ENCODE measurements at regions not wholly inside any gene's neighbourhood (a gene's known extent, or its start where the extent isn't known, plus 50 kb on each side); places are given as distances from the start of the nearest gene placed in this dataset.

DNA sequence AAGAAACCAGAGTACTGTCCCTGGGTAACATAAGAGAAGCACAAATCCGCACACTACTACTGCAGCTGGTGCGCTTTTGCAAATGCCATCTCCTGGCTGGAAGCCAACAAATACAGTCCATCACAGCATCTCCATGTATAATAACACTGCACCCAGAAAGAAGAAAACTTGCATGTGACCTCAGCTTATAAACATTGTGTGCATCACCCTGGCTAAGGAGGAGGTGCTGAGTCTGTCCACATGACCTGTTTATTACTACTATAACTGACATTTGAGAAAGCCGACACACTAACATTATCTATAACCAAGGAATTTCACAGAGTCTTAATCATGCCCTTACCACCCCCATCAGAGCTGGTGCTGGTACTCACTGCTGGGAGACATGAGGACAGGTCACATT lies 516.8 kb downstream of the CFAP47 start:
- Histone ChIP-seq H3K4me3 (no peak overlapping the region), H3K27ac (no peak overlapping the region), H3K36me3 (replicated peaks; ENCODE audit: insufficient read depth, low read depth) (no peaks in the 10 kb centered on the region), H2AFZ (no peak overlapping the region), H3K4me1 (ENCODE audit: insufficient read depth) (no peaks in the 10 kb centered on the region), H3K79me2 (no peaks in the 10 kb centered on the region), H3K27me3 (no peaks in the 10 kb centered on the region), H4K20me1 (ENCODE audit: insufficient read depth, poor library complexity, severe bottlenecking) (no peaks in the 10 kb centered on the region), H3K4me2 (no peak overlapping the region), H3K9me3 (ENCODE audit: low read depth) (no peaks in the 10 kb centered on the region), H3K9me2 (replicated peaks; ENCODE audit: insufficient read depth) (no peaks in the 10 kb centered on the region)
- WGBS (ENCODE audit: low lambda C conversion rate, missing lambda C conversion rate): 88% methylated on average over 3 of the region's 3 CpGs
- no peak for DNase-seq (ENCODE audit: low spot score)
- TF ChIP-seq, protein P1, sequence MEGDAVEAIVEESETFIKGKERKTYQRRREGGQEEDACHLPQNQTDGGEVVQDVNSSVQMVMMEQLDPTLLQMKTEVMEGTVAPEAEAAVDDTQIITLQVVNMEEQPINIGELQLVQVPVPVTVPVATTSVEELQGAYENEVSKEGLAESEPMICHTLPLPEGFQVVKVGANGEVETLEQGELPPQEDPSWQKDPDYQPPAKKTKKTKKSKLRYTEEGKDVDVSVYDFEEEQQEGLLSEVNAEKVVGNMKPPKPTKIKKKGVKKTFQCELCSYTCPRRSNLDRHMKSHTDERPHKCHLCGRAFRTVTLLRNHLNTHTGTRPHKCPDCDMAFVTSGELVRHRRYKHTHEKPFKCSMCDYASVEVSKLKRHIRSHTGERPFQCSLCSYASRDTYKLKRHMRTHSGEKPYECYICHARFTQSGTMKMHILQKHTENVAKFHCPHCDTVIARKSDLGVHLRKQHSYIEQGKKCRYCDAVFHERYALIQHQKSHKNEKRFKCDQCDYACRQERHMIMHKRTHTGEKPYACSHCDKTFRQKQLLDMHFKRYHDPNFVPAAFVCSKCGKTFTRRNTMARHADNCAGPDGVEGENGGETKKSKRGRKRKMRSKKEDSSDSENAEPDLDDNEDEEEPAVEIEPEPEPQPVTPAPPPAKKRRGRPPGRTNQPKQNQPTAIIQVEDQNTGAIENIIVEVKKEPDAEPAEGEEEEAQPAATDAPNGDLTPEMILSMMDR (IDR thresholded peaks at IDR 0.05; ENCODE audit: poor library complexity): no peak
- no peak for TF ChIP-seq EZH2 (IDR thresholded peaks at IDR 0.05; ENCODE audit: borderline replicate concordance)
- TF ChIP-seq EZH2phosphoT487 (IDR thresholded peaks at IDR 0.05; ENCODE audit: low read depth, severe bottlenecking, unreplicated experiment): no peak

DNA sequence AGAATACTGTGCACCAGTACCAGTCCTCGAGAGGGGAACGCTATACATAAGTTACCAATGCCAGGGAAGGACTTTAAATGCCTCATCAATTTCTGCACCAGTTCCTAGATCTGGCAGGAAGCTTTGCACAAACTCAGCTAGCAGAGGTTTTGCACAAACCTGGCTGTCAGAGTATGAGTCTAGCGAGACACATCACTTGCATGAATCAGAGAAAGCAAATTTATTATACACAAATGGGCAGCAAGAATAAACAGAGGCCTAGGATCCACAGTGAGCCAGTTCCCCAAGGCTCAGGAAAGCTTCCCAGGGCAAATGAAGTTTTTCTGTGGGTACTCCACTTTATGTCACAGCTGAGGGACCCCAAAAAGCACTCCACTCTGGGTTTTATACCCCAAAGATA lies 523.5 kb downstream of the CFAP47 start:
- no peak overlapping the region for H2AFZ ChIP-seq

DNA sequence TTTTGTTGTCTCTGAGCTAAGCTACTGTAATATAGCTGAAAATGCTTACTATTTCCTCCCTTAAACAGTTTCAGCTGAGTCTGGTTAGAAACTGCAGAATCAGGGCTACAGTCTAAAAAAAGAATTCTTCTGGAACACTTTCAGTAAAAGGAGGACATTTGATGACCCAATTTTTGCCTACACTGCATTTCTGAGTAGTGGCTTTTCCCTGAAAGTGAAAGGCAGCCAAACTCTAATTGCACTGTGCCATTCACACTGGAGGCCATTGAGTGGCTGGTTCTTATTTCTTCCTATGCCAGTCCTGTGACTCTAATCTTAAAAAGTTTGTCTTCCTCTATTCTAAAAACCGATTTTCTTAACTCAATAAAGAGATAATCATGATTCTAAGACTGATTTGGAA lies 526.0 kb downstream of the CFAP47 start:
- DNase-seq (ENCODE audit: low spot score): no peak
- no peak overlapping the region for H2AFZ ChIP-seq
- no peaks in the 10 kb centered on the region for H3K27me3 ChIP-seq
- H3K27ac ChIP-seq: no peak overlapping the region
- no peaks in the 10 kb centered on the region for H3K4me1 ChIP-seq (ENCODE audit: insufficient read depth)
- H3K9me3 ChIP-seq (ENCODE audit: low read depth): no peaks in the 10 kb centered on the region
- H3K4me3 ChIP-seq: no peak overlapping the region
- no peaks in the 10 kb centered on the region for H3K9me2 ChIP-seq (replicated peaks; ENCODE audit: insufficient read depth)
- WGBS (ENCODE audit: low lambda C conversion rate, missing lambda C conversion rate): 35% methylated on average over 1 of the region's 1 CpG
- no peaks in the 10 kb centered on the region for H4K20me1 ChIP-seq (ENCODE audit: insufficient read depth, poor library complexity, severe bottlenecking)
- no peak overlapping the region for H3K4me2 ChIP-seq
- H3K36me3 ChIP-seq (replicated peaks; ENCODE audit: insufficient read depth, low read depth): no peaks in the 10 kb centered on the region
- TF ChIP-seq EZH2 (IDR thresholded peaks at IDR 0.05; ENCODE audit: borderline replicate concordance): no peak
- no peaks in the 10 kb centered on the region for H3K79me2 ChIP-seq

More for the DNA sequence above, 523.5 kb downstream of the CFAP47 start:
- Histone ChIP-seq H3K9me3 (ENCODE audit: low read depth) (no peaks in the 10 kb centered on the region), H3K27me3 (no peaks in the 10 kb centered on the region), H3K4me3 (no peak overlapping the region), H3K4me2 (no peak overlapping the region), H4K20me1 (ENCODE audit: insufficient read depth, poor library complexity, severe bottlenecking) (no peaks in the 10 kb centered on the region), H3K79me2 (no peaks in the 10 kb centered on the region), H3K9me2 (replicated peaks; ENCODE audit: insufficient read depth) (no peaks in the 10 kb centered on the region), H3K4me1 (ENCODE audit: insufficient read depth) (no peaks in the 10 kb centered on the region), H3K27ac (no peak overlapping the region), H3K36me3 (replicated peaks; ENCODE audit: insufficient read depth, low read depth) (no peaks in the 10 kb centered on the region)
- TF ChIP-seq, protein P1 (IDR thresholded peaks at IDR 0.05; ENCODE audit: poor library complexity): no peak
- TF ChIP-seq EZH2phosphoT487 (IDR thresholded peaks at IDR 0.05; ENCODE audit: low read depth, severe bottlenecking, unreplicated experiment): no peak
- no peak for TF ChIP-seq EZH2 (IDR thresholded peaks at IDR 0.05; ENCODE audit: borderline replicate concordance)
- no peak for DNase-seq (ENCODE audit: low spot score)
- 62% methylated on average over 3 of the region's 3 CpGs for WGBS (ENCODE audit: low lambda C conversion rate, missing lambda C conversion rate)

DNA sequence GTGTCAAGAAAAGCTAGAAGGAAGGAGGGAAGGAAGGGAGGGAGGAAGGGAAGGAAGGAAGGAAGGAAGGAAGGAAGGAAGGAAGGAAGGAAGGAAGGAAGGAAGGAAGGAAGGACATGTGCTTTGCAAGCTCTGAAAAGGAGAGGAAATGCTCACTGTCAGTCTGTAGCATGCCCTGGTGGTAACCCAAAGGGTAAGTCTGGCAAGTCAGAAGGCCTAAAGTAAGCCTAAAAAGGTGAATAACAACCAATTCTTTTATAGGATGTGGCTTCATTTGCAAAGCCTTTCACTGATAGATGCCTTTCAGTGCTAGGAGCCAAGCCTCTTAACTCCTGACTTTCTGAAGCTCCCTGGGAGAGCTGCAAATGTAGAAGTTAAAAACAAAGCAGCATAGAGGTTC lies 542.6 kb downstream of the CFAP47 start:
- Histone ChIP-seq H3K4me1 (ENCODE audit: insufficient read depth) (no peaks in the 10 kb centered on the region), H3K9me3 (ENCODE audit: low read depth) (no peaks in the 10 kb centered on the region), H3K4me2 (no peak overlapping the region), H3K9me2 (replicated peaks; ENCODE audit: insufficient read depth) (no peaks in the 10 kb centered on the region), H3K27me3 (no peaks in the 10 kb centered on the region), H3K79me2 (no peaks in the 10 kb centered on the region), H2AFZ (no peak overlapping the region), H3K4me3 (no peak overlapping the region), H3K27ac (no peak overlapping the region), H3K36me3 (replicated peaks; ENCODE audit: insufficient read depth, low read depth) (no peaks in the 10 kb centered on the region), H4K20me1 (ENCODE audit: insufficient read depth, poor library complexity, severe bottlenecking) (no peaks in the 10 kb centered on the region)
- no peak for TF ChIP-seq EZH2phosphoT487 (IDR thresholded peaks at IDR 0.05; ENCODE audit: low read depth, severe bottlenecking, unreplicated experiment)
- TF ChIP-seq, protein P1 (IDR thresholded peaks at IDR 0.05; ENCODE audit: poor library complexity): no peak
- no peak for TF ChIP-seq EZH2 (IDR thresholded peaks at IDR 0.05; ENCODE audit: borderline replicate concordance)
- DNase-seq (ENCODE audit: low spot score): no peak
